H1 (cell line): ENCODE measurements at regions not wholly inside any gene's neighbourhood (a gene's known extent, or its start where the extent isn't known, plus 50 kb on each side); places are given as distances from the start of the nearest gene placed in this dataset.
"Not testable (repeated sequence)": the region's sequence is repeated elsewhere in the genome, so short reads cannot be mapped to it uniquely, and the experiment has no call there.

Experiments used
- CTCF ChIA-PET: fragments of 300-600 bp; sonication (Branson Sonifier 250); formaldehyde crosslinking; loops from one replicate; lab custom pipeline; 2021; ENCODE audit not compliant: partially characterized antibody; lab: Charles Lee
- POLR2A ChIA-PET: fragments of 300-600 bp; sonication (Branson Sonifier 250); formaldehyde crosslinking; loops from one replicate; lab custom pipeline; 2021; ENCODE audit warnings: inconsistent platforms; ENCODE audit not compliant: partially characterized antibody; lab: Charles Lee
- DNase-seq, 2 experiments: peaks; one replicate each; pipeline versions ENCODE4 v3.0.0 to v3.0.0-alpha.2; 2010 to 2022; ENCODE audit warnings: low spot score in 2 of 2, low read depth in 1 of 2, mixed read lengths in 1 of 2
- FAIRE-seq: peaks from 2 replicates; lab custom pipeline; 2011; peaks lifted over from hg19 to GRCh38; lab: Jason Lieb, UNC
- H2AFZ ChIP-seq: 2 replicates; pipeline ENCODE4 v1.8.1; 2012; ENCODE audit warnings: low read length, inconsistent platforms
- H2AK5ac ChIP-seq: 2 replicates; pipeline ENCODE4 v1.6.1; 2013; ENCODE audit warnings: low read depth, low read length
- H2BK120ac ChIP-seq: replicated peaks from 2 replicates; pipeline ENCODE3; 2013; ENCODE audit warnings: low read depth, low read length, inconsistent platforms
- H2BK12ac ChIP-seq: 2 replicates; pipeline ENCODE4 v1.6.1; 2013; ENCODE audit warnings: low read depth, low read length
- H2BK15ac ChIP-seq: 2 replicates; pipeline ENCODE4 v1.6.1; 2013; ENCODE audit warnings: low read length
- H2BK20ac ChIP-seq: 2 replicates; pipeline ENCODE4 v1.6.1; 2013; ENCODE audit warnings: low read length
- H2BK5ac ChIP-seq: 2 replicates; pipeline ENCODE4 v1.6.1; 2013; ENCODE audit warnings: low read depth, low read length
- H3K14ac ChIP-seq: 2 replicates; pipeline ENCODE4 v1.6.1; 2013; ENCODE audit warnings: inconsistent platforms; ENCODE audit not compliant: insufficient read length
- H3K18ac ChIP-seq: 2 replicates; pipeline ENCODE4 v1.6.1; 2013; ENCODE audit warnings: low read length; ENCODE audit errors: extremely low read depth
- H3K23ac ChIP-seq: 2 replicates; pipeline ENCODE4 v1.6.1; 2013; ENCODE audit warnings: inconsistent platforms; ENCODE audit not compliant: insufficient read length
- H3K23me2 ChIP-seq: 2 replicates; pipeline ENCODE4 v1.6.1; 2013; ENCODE audit warnings: low read depth, low read length
- H3K27ac ChIP-seq: 2 replicates; pipeline ENCODE4 v1.6.1; 2011; ENCODE audit warnings: low read depth, low read length, inconsistent platforms
- H3K27me3 ChIP-seq, 4 experiments: replicated peaks in 1 of 4; 1 replicate in 1 of 4; 2 replicates in 3 of 4; pipeline versions ENCODE4 v1.6.1 to v1.8.1; 2011 to 2013; ENCODE audit warnings: low read length in 3 of 4, mild to moderate bottlenecking in 3 of 4, inconsistent platforms in 2 of 4, mixed read lengths in 2 of 4, moderate library complexity in 1 of 4; ENCODE audit not compliant: control insufficient read depth in 3 of 4, insufficient read depth in 3 of 4; ENCODE audit errors: extremely low read depth in 1 of 4
- H3K36me3 ChIP-seq, 4 experiments: 2 replicates each; pipeline versions ENCODE4 v1.6.1 to v1.8.1; 2011 to 2013; ENCODE audit warnings: mild to moderate bottlenecking in 4 of 4, low read length in 3 of 4, moderate library complexity in 2 of 4, control low read depth in 1 of 4, inconsistent platforms in 1 of 4; ENCODE audit not compliant: insufficient read depth in 4 of 4, control insufficient read depth in 2 of 4
- H3K4ac ChIP-seq: replicated peaks from 2 replicates; pipeline ENCODE3; 2013; ENCODE audit warnings: low read length, low read depth, mixed read lengths, inconsistent platforms; ENCODE audit not compliant: insufficient read length
- H3K4me1 ChIP-seq, 4 experiments: replicated peaks in 1 of 4; 1 replicate in 1 of 4; 2 replicates in 3 of 4; pipeline versions ENCODE4 v1.6.1 to v1.8.1; 2011 to 2013; ENCODE audit warnings: low read length in 3 of 4, inconsistent platforms in 2 of 4, mixed read lengths in 1 of 4; ENCODE audit not compliant: insufficient read depth in 4 of 4, control insufficient read depth in 3 of 4
- H3K4me2 ChIP-seq, 2 experiments: 2 replicates each; pipeline versions ENCODE4 v1.6.1 to v1.8.1; 2011 to 2013; ENCODE audit warnings: low read depth in 2 of 2, low read length in 2 of 2, control low read depth in 1 of 2, inconsistent platforms in 1 of 2, mild to moderate bottlenecking in 1 of 2; ENCODE audit not compliant: insufficient read depth in 1 of 2
- H3K4me3 ChIP-seq, 4 experiments: fragments of 200-600, 300-600 bp in 1 of 4; sonication (generic), shearing (Covaris generic), sonication (Bioruptor Twin) in 1 of 4; 2 replicates each; pipeline versions ENCODE4 v1.5.1 to v1.8.1; 2011 to 2016; ENCODE audit warnings: low read length in 4 of 4, low read depth in 3 of 4, control low read depth in 2 of 4, inconsistent platforms in 2 of 4, mild to moderate bottlenecking in 2 of 4, mixed read lengths in 1 of 4, moderate library complexity in 1 of 4; ENCODE audit not compliant: insufficient read depth in 2 of 4; ENCODE audit errors: extremely low read depth in 1 of 4
- H3K56ac ChIP-seq: replicated peaks from 2 replicates; pipeline ENCODE3; 2013; ENCODE audit warnings: low read depth, mild to moderate bottlenecking, mixed read lengths, low read length, inconsistent platforms; ENCODE audit not compliant: insufficient read length
- H3K79me1 ChIP-seq: 2 replicates; pipeline ENCODE4 v1.6.1; 2013; ENCODE audit warnings: low read depth, low read length, control low read depth
- H3K79me2 ChIP-seq, 2 experiments: 2 replicates each; pipeline versions ENCODE4 v1.6.1 to v1.8.1; 2012 to 2013; ENCODE audit warnings: low read length in 2 of 2, mild to moderate bottlenecking in 2 of 2, inconsistent platforms in 1 of 2; ENCODE audit not compliant: insufficient read depth in 2 of 2, control insufficient read depth in 1 of 2
- H3K9ac ChIP-seq, 4 experiments: replicated peaks in 1 of 4; 1 replicate in 1 of 4; 2 replicates in 3 of 4; pipeline versions ENCODE4 v1.6.1 to v1.8.1; 2011 to 2013; ENCODE audit warnings: low read depth in 3 of 4, low read length in 3 of 4, control low read depth in 2 of 4, mild to moderate bottlenecking in 2 of 4, moderate library complexity in 2 of 4, inconsistent platforms in 1 of 4; ENCODE audit errors: extremely low read depth in 1 of 4
- H3K9me3 ChIP-seq, 2 experiments: 2 replicates each; pipeline versions ENCODE4 v1.6.1 to v1.8.1; 2012 to 2013; ENCODE audit warnings: mild to moderate bottlenecking in 2 of 2, moderate library complexity in 2 of 2, control low read depth in 1 of 2, inconsistent platforms in 1 of 2, low read depth in 1 of 2, low read length in 1 of 2, mixed read lengths in 1 of 2; ENCODE audit not compliant: insufficient read depth in 2 of 2
- H4K20me1 ChIP-seq, 2 experiments: replicated peaks in 1 of 2; 2 replicates each; pipeline versions ENCODE3 to v1.8.1; 2011 to 2013; ENCODE audit warnings: inconsistent platforms in 2 of 2, low read length in 2 of 2, mild to moderate bottlenecking in 1 of 2; ENCODE audit not compliant: insufficient read depth in 2 of 2, control insufficient read depth in 1 of 2
- H4K5ac ChIP-seq: 2 replicates; pipeline ENCODE4 v1.6.1; 2013; ENCODE audit warnings: low read length, low read depth, mixed read lengths, inconsistent platforms; ENCODE audit not compliant: insufficient read length
- H4K8ac ChIP-seq: 2 replicates; pipeline ENCODE4 v1.8.0; 2013; ENCODE audit warnings: mild to moderate bottlenecking, moderate library complexity, low read length, inconsistent platforms; ENCODE audit not compliant: insufficient read depth; ENCODE audit errors: extremely low read depth
- H4K91ac ChIP-seq: replicated peaks from 2 replicates; pipeline ENCODE3; 2013; ENCODE audit warnings: low read length, mixed read lengths, inconsistent platforms; ENCODE audit not compliant: insufficient read length
- WGBS, 2 experiments: shearing (Covaris generic) in 1 of 2; methylation state at CpG; one replicate each; pipeline versions ENCODE4 v1.1.6 to v1.1.7; 2013 to 2015; ENCODE audit warnings: low lambda C conversion rate in 2 of 2, mixed read lengths in 2 of 2, inconsistent platforms in 1 of 2, low coverage in 1 of 2, missing lambda C conversion rate in 1 of 2; ENCODE audit not compliant: insufficient replicate concordance in 2 of 2, insufficient coverage in 1 of 2, insufficient read length in 1 of 2; ENCODE audit errors: extremely low coverage in 1 of 2, missing lambda C conversion rate in 1 of 2; 5-methylcytosine and 5-hydroxymethylcytosine counted together

GRCh38 chr11:46171693-46172092 lies 50.4 kb upstream of the PHF21A start:
- FAIRE-seq, H3K4ac ChIP-seq, H3K23ac ChIP-seq, H2BK12ac ChIP-seq, POLR2A ChIA-PET, H3K4me2 ChIP-seq, H3K18ac ChIP-seq, H2BK120ac ChIP-seq, H3K14ac ChIP-seq, H3K27ac ChIP-seq, H2BK20ac ChIP-seq, H3K4me1 ChIP-seq, DNase-seq, H4K20me1 ChIP-seq, H2BK5ac ChIP-seq, CTCF ChIA-PET, H2AK5ac ChIP-seq, H3K4me3 ChIP-seq, H2BK15ac ChIP-seq, H4K8ac ChIP-seq, H3K27me3 ChIP-seq, H3K36me3 ChIP-seq, H4K91ac ChIP-seq, H3K79me1 ChIP-seq, H2AFZ ChIP-seq, H3K23me2 ChIP-seq, H3K9ac ChIP-seq, H3K9me3 ChIP-seq, H4K5ac ChIP-seq, H3K79me2 ChIP-seq, H3K56ac ChIP-seq: not testable (repeated sequence)
- 81% methylated on average over 7 of the region's 7 CpGs; no CpG with 5 or more reads in 1 of the 2 experiments for WGBS, 2 experiments
